ENCODE measurements at regions not wholly inside any gene's neighbourhood (a gene's known extent, or its start where the extent isn't known, plus 50 kb on each side); places are given as distances from the start of the nearest gene placed in this dataset.

- no peak for TF ChIP-seq CTCF (IDR thresholded peaks at IDR 0.05)
Measured at GRCh38 chr7:109375823-109376222, 806.1 kb downstream of the DNAJB9 start.

GRCh38 chr7:109376576-109376975 lies 806.9 kb downstream of the DNAJB9 start:
- no peak for TF ChIP-seq CTCF (IDR thresholded peaks at IDR 0.05)

- no peak for TF ChIP-seq CTCF (IDR thresholded peaks at IDR 0.05)
Measured at GRCh38 chr7:109377076-109377884, 807.6 kb downstream of the DNAJB9 start.

GRCh38 chr7:109386959-109387358 lies 817.3 kb downstream of the DNAJB9 start:
- TF ChIP-seq CTCF (IDR thresholded peaks at IDR 0.05), result no peak

GRCh38 chr7:109387530-109387929 lies 817.9 kb downstream of the DNAJB9 start:
- no peak for TF ChIP-seq CTCF (IDR thresholded peaks at IDR 0.05)

- TF ChIP-seq CTCF (IDR thresholded peaks at IDR 0.05), result no peak
Measured at GRCh38 chr7:109391240-109391639, 821.6 kb downstream of the DNAJB9 start.

GRCh38 chr7:109402107-109402506 lies 832.4 kb downstream of the DNAJB9 start:
- no peak for TF ChIP-seq CTCF (IDR thresholded peaks at IDR 0.05)

- no peak for TF ChIP-seq CTCF (IDR thresholded peaks at IDR 0.05)
Measured at GRCh38 chr7:109407756-109408155, 838.1 kb downstream of the DNAJB9 start.

Data from LNCAP (cell line).